Tibial nerve (tissue), 3 donors: ENCODE measurements at regions not wholly inside any gene's neighbourhood (a gene's known extent, or its start where the extent isn't known, plus 50 kb on each side); places are given as distances from the start of the nearest gene placed in this dataset.

Source experiments
- CTCF ChIP-seq, 5 experiments: fragments of 200-600 bp in 3 of 5; fragments of 450-650 bp in 2 of 5; sonication (generic) in 3 of 5; IDR thresholded peaks; one replicate each; pipeline ENCODE4 v1.5.1; 2016 to 2019; ENCODE audit warnings: antibody characterized with exemption in 5 of 5, mild to moderate bottlenecking in 3 of 5, moderate library complexity in 2 of 5
- POLR2A ChIP-seq, 2 donors: fragments of 450-650 bp; IDR thresholded peaks; one replicate each; pipeline ENCODE4 v1.6.1; 2017; ENCODE audit warnings: antibody characterized with exemption in 2 of 2, mild to moderate bottlenecking in 2 of 2, moderate library complexity in 2 of 2

DNA sequence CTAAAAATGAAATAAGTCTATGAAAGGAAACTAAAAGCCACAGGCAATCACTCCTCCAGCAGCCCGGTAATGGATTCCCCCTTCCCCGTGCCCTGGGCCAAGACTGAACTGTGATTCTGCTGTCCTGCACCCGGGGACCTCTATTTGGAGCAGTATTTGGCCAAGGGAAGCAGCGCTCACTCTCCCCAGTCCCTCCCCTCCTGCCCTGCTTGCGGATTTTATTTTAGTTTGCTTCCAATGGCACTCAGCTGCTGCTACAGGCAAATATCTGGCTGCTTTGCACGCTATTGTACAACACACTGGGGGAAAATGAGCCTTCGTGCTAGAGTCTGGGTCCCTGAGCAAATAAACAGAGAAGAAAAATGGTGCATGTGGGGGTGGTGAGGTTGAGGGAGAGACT is 975.7 kb upstream of the RBFOX1 start:
- TF ChIP-seq POLR2A (IDR thresholded peaks at IDR 0.05) (no peak), CTCF (IDR thresholded peaks at IDR 0.05) (no peak)
